ENCODE measurements at regions not wholly inside any gene's neighbourhood (a gene's known extent, or its start where the extent isn't known, plus 50 kb on each side); places are given as distances from the start of the nearest gene placed in this dataset.

- H3K4me1 ChIP-seq (ENCODE audit: insufficient read depth, low read length): peaks cover 2% of the 10 kb centered on the region; the same call in 1 of the 2 replicates
- WGBS (ENCODE audit: extremely low coverage, insufficient read length, low lambda C conversion rate): no CpG with 5 or more reads among the region's 7 CpGs
- no peak overlapping the region for H3K14ac ChIP-seq (ENCODE audit: insufficient read depth, low read length)
- no peak overlapping the region for H2AFZ ChIP-seq (ENCODE audit: low read length)
- H3K79me1 ChIP-seq (ENCODE audit: insufficient read depth, low read depth, low read length, poor library complexity, severe bottlenecking): no peaks in the 10 kb centered on the region
- Mint-ChIP-seq H3K9me3 (no peaks in the 10 kb centered on the region; a peak in 1 of 5 replicates), H3K36me3 (ENCODE audit: insufficient read depth in 1 of 3, low read depth in 3 of 3) (no peaks in the 10 kb centered on the region), H3K27ac (no peak overlapping the region), H3K4me1 (peaks cover 19 to 23% of the 10 kb centered on the region in 2 experiments), H3K27me3 (ENCODE audit: low read depth) (no peaks in the 10 kb centered on the region; the same call in 1 of the 2 replicates), H3K4me3 (no peak overlapping the region)
- no peak overlapping the region for H3K18ac ChIP-seq (ENCODE audit: insufficient read length, low read depth, low read length)
- H2BK5ac ChIP-seq (ENCODE audit: insufficient read length, low read length): no peak overlapping the region
- H3T11ph ChIP-seq (ENCODE audit: low read length): no peak overlapping the region
- no peak overlapping the region for H4K8ac ChIP-seq (replicated peaks; ENCODE audit: insufficient read length, low read depth, low read length)
- H4K5ac ChIP-seq (ENCODE audit: insufficient read length, low read depth, low read length): no peak overlapping the region
- H3K56ac ChIP-seq (ENCODE audit: insufficient read length, low read depth, low read length): no peak overlapping the region
- no peak overlapping the region for H3K23ac ChIP-seq (ENCODE audit: insufficient read length, low read depth, low read length)
- H3K4ac ChIP-seq (ENCODE audit: low read depth, low read length): no peak overlapping the region
- H3K79me2 ChIP-seq (ENCODE audit: insufficient read depth, low read length): no peaks in the 10 kb centered on the region
- H4K91ac ChIP-seq (ENCODE audit: insufficient read length, low read depth, low read length): no peak overlapping the region
- no peaks in the 10 kb centered on the region; the same call in 1 of the 2 replicates for H3K27me3 ChIP-seq (ENCODE audit: insufficient read depth, low read length)
- H3K4me2 ChIP-seq (ENCODE audit: insufficient read depth, insufficient read length, low read length): no peak overlapping the region
- no peak overlapping the region for H3K27ac ChIP-seq (ENCODE audit: insufficient read length, low read depth, low read length)
- H2AK5ac ChIP-seq (ENCODE audit: insufficient read length, low read length): no peak overlapping the region
- no peak overlapping the region for H2BK12ac ChIP-seq (ENCODE audit: insufficient read length, low read depth, low read length)
- H3K9ac ChIP-seq (ENCODE audit: extremely low read depth, insufficient read length, low read length): no peak overlapping the region
- DNase-seq: no peak
- no peaks in the 10 kb centered on the region for H3K23me2 ChIP-seq (ENCODE audit: insufficient read length, low read depth, low read length, poor library complexity, severe bottlenecking)
- no peak overlapping the region for H2BK120ac ChIP-seq (ENCODE audit: low read depth, low read length, poor library complexity, severe bottlenecking)
- no peaks in the 10 kb centered on the region for H3K9me3 ChIP-seq (ENCODE audit: control insufficient read depth, low read depth, low read length)
- H2BK20ac ChIP-seq (ENCODE audit: low read depth, low read length, poor library complexity, severe bottlenecking): no peak overlapping the region
- TF ChIP-seq CTCF (conservative IDR thresholded peaks at IDR 0.05): no peak
- H2BK15ac ChIP-seq (ENCODE audit: low read depth, low read length): no peak overlapping the region
- H4K20me1 ChIP-seq (ENCODE audit: control insufficient read depth, insufficient read depth, insufficient read length): no peaks in the 10 kb centered on the region
Observed at GRCh38 chr10:130491693-130492050, 355.5 kb downstream of the GLRX3 start.

Data from H9 (cell line).